GM19240 (cell line): ENCODE measurements at regions not wholly inside any gene's neighbourhood (a gene's known extent, or its start where the extent isn't known, plus 50 kb on each side); places are given as distances from the start of the nearest gene placed in this dataset.
"Not testable (repeated sequence)": the region's sequence is repeated elsewhere in the genome, so short reads cannot be mapped to it uniquely, and the experiment has no call there.

Experiments used
- DNase-seq: peaks from one replicate; pipeline ENCODE4 v3.0.0; 2011; ENCODE audit warnings: low spot score; ENCODE audit not compliant: insufficient read length

- no peak for DNase-seq
These were observed 254.0 kb downstream of the DMAC1 start for GRCh38 chr9:7545371-7546165.

GRCh38 chr9:7542693-7543092 is 256.9 kb downstream of the DMAC1 start:
- no peak for DNase-seq

GRCh38 chr9:7542126-7542525 is 257.5 kb downstream of the DMAC1 start:
- DNase-seq = no peak

GRCh38 chr9:7536310-7536939 is 263.2 kb downstream of the DMAC1 start:
- DNase-seq = peak; percentile 10

- DNase-seq = no peak
These were observed 265.2 kb downstream of the DMAC1 start for GRCh38 chr9:7534211-7534935.

GRCh38 chr9:7533376-7534090 is 266.0 kb downstream of the DMAC1 start:
- no peak for DNase-seq

- no peak for DNase-seq
These were observed 276.0 kb downstream of the DMAC1 start for GRCh38 chr9:7523426-7524043.

GRCh38 chr9:7520396-7520795 is 279.2 kb downstream of the DMAC1 start:
- no peak for DNase-seq

GRCh38 chr9:7516376-7516775 is 283.2 kb downstream of the DMAC1 start:
- DNase-seq = no peak

GRCh38 chr9:7510199-7510598 is 289.4 kb downstream of the DMAC1 start:
- no peak for DNase-seq

GRCh38 chr9:7509576-7510145 is 289.9 kb downstream of the DMAC1 start:
- DNase-seq = no peak

- no peak for DNase-seq
These were observed 291.1 kb downstream of the DMAC1 start for GRCh38 chr9:7508516-7508915.

- DNase-seq = no peak
These were observed 291.9 kb downstream of the DMAC1 start for GRCh38 chr9:7507566-7508270.

GRCh38 chr9:7507026-7507425 is 292.6 kb downstream of the DMAC1 start:
- no peak for DNase-seq

GRCh38 chr9:7500521-7500920 is 299.1 kb downstream of the DMAC1 start:
- no peak for DNase-seq

GRCh38 chr9:7491641-7492040 is 307.9 kb downstream of the DMAC1 start:
- no peak for DNase-seq

- no peak for DNase-seq
These were observed 309.1 kb downstream of the DMAC1 start for GRCh38 chr9:7490317-7491108.

- DNase-seq = no peak
These were observed 310.5 kb downstream of the DMAC1 start for GRCh38 chr9:7489036-7489435.

GRCh38 chr9:7484014-7484413 is 315.6 kb downstream of the DMAC1 start:
- DNase-seq = not testable (repeated sequence)
